Caco-2 (cell line): ENCODE measurements at regions not wholly inside any gene's neighbourhood (a gene's known extent, or its start where the extent isn't known, plus 50 kb on each side); places are given as distances from the start of the nearest gene placed in this dataset.

Experiments used
- BruUV-seq: library from RNA; stranded (reverse); fragments of 400-500 nt; replicated peaks from 2 replicates; lab custom pipeline; 2021; lab: Mats Ljungman, UMichigan
- CTCF ChIA-PET: fragments of 300-600 bp; sonication (Branson Sonifier 250); formaldehyde crosslinking; loops from one replicate; lab custom pipeline; 2022; ENCODE audit warnings: antibody characterized with exemption; lab: Charles Lee
- POLR2A ChIA-PET: fragments of 300-600 bp; sonication (Branson Sonifier 250); formaldehyde crosslinking; loops from one replicate; lab custom pipeline; 2022; ENCODE audit warnings: antibody characterized with exemption; lab: Charles Lee
- DNase-seq, 2 experiments: peaks; one replicate each; pipeline versions ENCODE4 v3.0.0 to v3.0.0-alpha.2; 2020 to 2022
- H3K27me3 ChIP-seq: replicated peaks from 2 replicates; pipeline ENCODE4 v1.6.0; 2011; ENCODE audit warnings: low read length; ENCODE audit not compliant: control insufficient read depth, insufficient read depth
- H3K36me3 ChIP-seq: 2 replicates; pipeline ENCODE4 v1.5.1; 2011; ENCODE audit warnings: low read length; ENCODE audit not compliant: control insufficient read depth, insufficient read depth
- H3K4me1 ChIP-seq: fragments of 250-450 bp; sonication (Bioruptor Pico); 2 replicates; pipeline ENCODE4 v1.5.1; 2020; ENCODE audit warnings: mild to moderate bottlenecking
- H3K4me3 ChIP-seq: 2 replicates; pipeline ENCODE4 v1.5.1; 2011; ENCODE audit warnings: low read depth, mild to moderate bottlenecking, control low read depth, low read length
- H3K9me3 ChIP-seq: fragments of 250-450 bp; sonication (Bioruptor Pico); 2 replicates; pipeline ENCODE4 v1.5.1; 2020; ENCODE audit warnings: mild to moderate bottlenecking, moderate library complexity
- H3K27ac Mint-ChIP-seq: one replicate; pipeline ENCODE4 v1.8.0; 2022; ENCODE audit warnings: mixed read lengths; ENCODE audit not compliant: unreplicated experiment
- H3K27me3 Mint-ChIP-seq: one replicate; pipeline ENCODE4 v1.8.0; 2022; ENCODE audit warnings: mixed read lengths; ENCODE audit not compliant: insufficient read depth, unreplicated experiment
- H3K36me3 Mint-ChIP-seq: one replicate; pipeline ENCODE4 v1.8.0; 2022; ENCODE audit warnings: mild to moderate bottlenecking, mixed read lengths; ENCODE audit not compliant: insufficient read depth, unreplicated experiment
- H3K4me1 Mint-ChIP-seq: one replicate; pipeline ENCODE4 v1.8.0; 2022; ENCODE audit warnings: low read depth, mixed read lengths; ENCODE audit not compliant: unreplicated experiment
- H3K4me3 Mint-ChIP-seq: one replicate; pipeline ENCODE4 v1.8.0; 2022; ENCODE audit warnings: mild to moderate bottlenecking, moderate library complexity, mixed read lengths; ENCODE audit not compliant: unreplicated experiment
- H3K9me3 Mint-ChIP-seq: one replicate; pipeline ENCODE4 v1.8.0; 2022; ENCODE audit warnings: mixed read lengths; ENCODE audit not compliant: unreplicated experiment
- CTCF ChIP-seq, 2 experiments: fragments of 200-600 bp in 1 of 2; IDR thresholded peaks; 1 replicate in 1 of 2; 2 replicates in 1 of 2; pipeline versions ENCODE4 v1.5.1 to v1.8.0; 2011 to 2022; ENCODE audit warnings: antibody characterized with exemption in 1 of 2, control low read depth in 1 of 2, inconsistent platforms in 1 of 2, low read depth in 1 of 2, low read length in 1 of 2, mild to moderate bottlenecking in 1 of 2, moderate library complexity in 1 of 2; ENCODE audit not compliant: insufficient read depth in 1 of 2, severe bottlenecking in 1 of 2, unreplicated experiment in 1 of 2
- intact Hi-C: fragments of 100-400 bp; cut with micrococcal nuclease; formaldehyde crosslinking; loops from one replicate; pipeline ENCODE4 v1.10.0; 2022; ENCODE audit not compliant: unreplicated experiment

DNA sequence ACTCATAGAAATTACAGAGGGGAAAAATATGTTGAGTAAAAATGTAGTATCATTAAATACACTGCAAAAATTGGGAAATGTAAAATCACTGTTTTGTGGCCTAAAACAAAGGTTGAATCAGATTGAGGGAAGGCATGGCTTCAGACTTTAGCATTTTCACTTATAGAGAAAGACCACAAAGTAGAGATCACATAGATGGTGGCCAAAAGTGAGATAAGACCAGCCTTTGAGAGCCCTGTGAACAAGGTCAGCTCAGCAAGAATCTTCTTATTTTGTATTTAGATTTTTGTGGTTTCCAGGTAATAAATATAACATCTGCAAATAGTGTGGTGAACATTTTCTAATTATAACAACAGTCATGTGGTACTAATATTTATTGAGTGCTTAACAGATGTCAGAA lies 544.8 kb upstream of the DPPA4 start:
- POLR2A ChIA-PET, result no interaction called here
- H3K36me3 ChIP-seq, result no peaks in the 10 kb centered on the region

DNA sequence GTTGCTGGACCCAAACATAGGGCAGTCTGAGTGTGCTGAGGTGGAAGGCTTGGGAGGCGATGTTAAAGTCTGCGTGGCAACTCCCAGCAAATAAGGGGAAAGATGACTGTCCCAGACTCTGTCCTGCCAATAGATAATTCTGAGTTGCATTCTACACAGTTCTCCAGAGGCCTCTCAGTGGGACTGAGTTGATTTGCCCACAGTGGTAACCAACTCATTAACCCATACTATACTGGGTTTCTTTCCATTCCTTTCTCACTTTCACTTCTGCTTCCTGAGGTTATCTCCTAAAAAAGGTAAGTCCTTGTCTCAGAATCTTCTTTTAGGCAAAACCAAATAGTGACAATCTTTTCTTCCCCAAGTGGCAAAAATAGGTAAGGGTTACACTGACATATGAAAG lies 549.9 kb upstream of the DPPA4 start:
- Mint-ChIP-seq H3K4me3 (no peak overlapping the region), H3K4me1 (no peaks in the 10 kb centered on the region), H3K27me3 (no peaks in the 10 kb centered on the region), H3K9me3 (peaks cover 10% of the 10 kb centered on the region), H3K27ac (no peak overlapping the region), H3K36me3 (no peaks in the 10 kb centered on the region)
- ChIA-PET POLR2A (no interaction called here), CTCF (no interaction called here)
- DNase-seq, result no peak
- H3K4me3 ChIP-seq, result no peak overlapping the region
- no peaks in the 10 kb centered on the region for H3K9me3 ChIP-seq
- BruUV-seq, result no TSS peak
- H3K27me3 ChIP-seq, result no peaks in the 10 kb centered on the region
- no peak for TF ChIP-seq CTCF (IDR thresholded peaks at IDR 0.05; ENCODE audit: insufficient read depth in 1 of 2, low read depth in 1 of 2, low read length in 1 of 2, severe bottlenecking in 1 of 2, unreplicated experiment in 1 of 2)
- intact Hi-C loops, result no loop called here
- no peaks in the 10 kb centered on the region for H3K36me3 ChIP-seq
- H3K4me1 ChIP-seq, result no peaks in the 10 kb centered on the region

More for the DNA sequence above, 544.8 kb upstream of the DPPA4 start:
- DNase-seq, result no peak
- CTCF ChIA-PET, result no interaction called here
- Mint-ChIP-seq H3K27me3 (no peaks in the 10 kb centered on the region), H3K4me3 (no peak overlapping the region), H3K9me3 (no peaks in the 10 kb centered on the region), H3K36me3 (no peaks in the 10 kb centered on the region), H3K27ac (no peak overlapping the region), H3K4me1 (no peaks in the 10 kb centered on the region)
- no peak overlapping the region for H3K4me3 ChIP-seq
- no peaks in the 10 kb centered on the region for H3K4me1 ChIP-seq
- no TSS peak for BruUV-seq
- no peaks in the 10 kb centered on the region for H3K9me3 ChIP-seq
- H3K27me3 ChIP-seq, result no peaks in the 10 kb centered on the region
- no peak for TF ChIP-seq CTCF (IDR thresholded peaks at IDR 0.05; ENCODE audit: insufficient read depth in 1 of 2, low read depth in 1 of 2, low read length in 1 of 2, severe bottlenecking in 1 of 2, unreplicated experiment in 1 of 2)
- intact Hi-C loops, result no loop called here

- Histone ChIP-seq H3K4me1 (no peaks in the 10 kb centered on the region), H3K27me3 (no peaks in the 10 kb centered on the region), H3K4me3 (no peak overlapping the region), H3K9me3 (no peaks in the 10 kb centered on the region), H3K36me3 (no peaks in the 10 kb centered on the region)
- no peak for TF ChIP-seq CTCF (IDR thresholded peaks at IDR 0.05; ENCODE audit: insufficient read depth in 1 of 2, low read depth in 1 of 2, low read length in 1 of 2, severe bottlenecking in 1 of 2, unreplicated experiment in 1 of 2)
- Mint-ChIP-seq H3K27ac (no peak overlapping the region), H3K36me3 (no peaks in the 10 kb centered on the region), H3K4me1 (no peaks in the 10 kb centered on the region), H3K9me3 (peaks cover 10% of the 10 kb centered on the region), H3K27me3 (no peaks in the 10 kb centered on the region), H3K4me3 (no peak overlapping the region)
- BruUV-seq, result no TSS peak
- ChIA-PET CTCF (no interaction called here), POLR2A (no interaction called here)
- DNase-seq, result no peak
- intact Hi-C loops, result no loop called here
Observed at GRCh38 chr3:109888026-109888425, 550.7 kb upstream of the DPPA4 start.
